B cell (primary cell): ENCODE measurements at regions not wholly inside any gene's neighbourhood (a gene's known extent, or its start where the extent isn't known, plus 50 kb on each side); places are given as distances from the start of the nearest gene placed in this dataset.

Source experiments
- EZH2 ChIP-seq: IDR thresholded peaks from 2 replicates; pipeline ENCODE4 v1.6.1; 2012; ENCODE audit warnings: borderline replicate concordance, low read depth, mild to moderate bottlenecking, moderate library complexity, low read length; ENCODE audit not compliant: insufficient read depth, poor library complexity, severe bottlenecking
- TF ChIP-seq, protein P1 (sequence below): fragments of 200-600 bp; IDR thresholded peaks from one replicate; pipeline ENCODE4 v1.8.0; 2022; ENCODE audit warnings: antibody characterized with exemption, mild to moderate bottlenecking

DNA sequence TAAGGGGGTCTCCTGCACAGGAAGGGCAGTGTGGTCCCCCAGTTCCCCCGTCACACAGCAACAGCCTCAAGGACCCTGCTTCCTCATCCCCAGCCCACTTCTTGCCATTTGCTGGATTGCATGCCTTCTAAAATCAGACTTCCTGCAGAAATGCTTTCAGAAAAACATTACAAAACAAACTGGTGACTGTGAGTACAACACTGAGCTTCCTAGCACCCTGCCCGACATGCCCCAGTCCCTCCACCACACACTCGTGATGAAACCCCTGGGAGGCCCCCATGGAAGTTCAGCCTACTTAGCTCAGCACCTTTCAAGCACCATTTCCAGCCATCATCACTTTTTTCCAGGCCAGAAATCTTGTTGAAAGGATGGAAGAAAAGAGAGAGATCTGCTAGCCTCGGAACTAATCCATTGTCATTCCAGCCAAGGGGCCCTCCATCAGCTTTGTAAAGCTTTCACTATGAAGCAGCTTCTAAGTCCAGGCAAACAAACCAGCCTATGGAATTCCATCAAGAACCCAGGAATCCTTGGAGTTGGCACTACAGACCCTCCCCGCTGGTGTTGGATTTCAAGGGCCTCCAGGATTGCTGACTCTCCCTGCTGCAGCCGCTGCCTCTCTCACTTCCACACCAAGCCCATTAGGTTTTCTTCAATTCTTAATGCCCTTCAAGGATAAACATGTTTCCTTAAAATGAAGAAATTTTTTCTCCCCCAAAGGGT, 114.6 kb downstream of the C5orf15 start:
- TF ChIP-seq, protein P1, sequence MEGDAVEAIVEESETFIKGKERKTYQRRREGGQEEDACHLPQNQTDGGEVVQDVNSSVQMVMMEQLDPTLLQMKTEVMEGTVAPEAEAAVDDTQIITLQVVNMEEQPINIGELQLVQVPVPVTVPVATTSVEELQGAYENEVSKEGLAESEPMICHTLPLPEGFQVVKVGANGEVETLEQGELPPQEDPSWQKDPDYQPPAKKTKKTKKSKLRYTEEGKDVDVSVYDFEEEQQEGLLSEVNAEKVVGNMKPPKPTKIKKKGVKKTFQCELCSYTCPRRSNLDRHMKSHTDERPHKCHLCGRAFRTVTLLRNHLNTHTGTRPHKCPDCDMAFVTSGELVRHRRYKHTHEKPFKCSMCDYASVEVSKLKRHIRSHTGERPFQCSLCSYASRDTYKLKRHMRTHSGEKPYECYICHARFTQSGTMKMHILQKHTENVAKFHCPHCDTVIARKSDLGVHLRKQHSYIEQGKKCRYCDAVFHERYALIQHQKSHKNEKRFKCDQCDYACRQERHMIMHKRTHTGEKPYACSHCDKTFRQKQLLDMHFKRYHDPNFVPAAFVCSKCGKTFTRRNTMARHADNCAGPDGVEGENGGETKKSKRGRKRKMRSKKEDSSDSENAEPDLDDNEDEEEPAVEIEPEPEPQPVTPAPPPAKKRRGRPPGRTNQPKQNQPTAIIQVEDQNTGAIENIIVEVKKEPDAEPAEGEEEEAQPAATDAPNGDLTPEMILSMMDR = no peak
- no peak for TF ChIP-seq EZH2
